ENCODE measurements at regions not wholly inside any gene's neighbourhood (a gene's known extent, or its start where the extent isn't known, plus 50 kb on each side); places are given as distances from the start of the nearest gene placed in this dataset.

DNA sequence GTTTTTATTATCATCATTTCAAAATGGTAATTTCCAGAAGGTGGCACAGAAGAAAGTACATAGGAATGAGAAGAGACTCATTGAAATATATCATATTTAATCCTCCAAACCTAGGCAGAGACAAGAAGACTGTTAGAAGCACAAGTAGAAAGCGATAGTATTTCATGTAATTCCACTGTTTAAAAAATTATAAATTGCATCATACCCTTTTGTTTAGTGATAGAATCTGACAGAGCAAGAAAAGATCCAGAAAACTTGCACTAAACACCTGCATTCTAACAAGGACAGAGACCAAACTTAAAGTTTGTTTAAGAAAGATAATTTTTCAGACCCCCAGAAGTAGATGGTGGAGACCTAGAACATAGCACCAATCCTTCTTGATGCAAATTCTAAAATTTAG lies 56.9 kb upstream of the CD96 start:
- H3K4me3 ChIP-seq (ENCODE audit: low read depth in 1 of 2, low read length in 2 of 2): no peak overlapping the region
- H3K9ac ChIP-seq (ENCODE audit: low read depth in 1 of 2, low read length in 2 of 2): no peak overlapping the region
- H3K27ac ChIP-seq (ENCODE audit: low read depth, low read length): no peak overlapping the region
- no peaks in the 10 kb centered on the region for H3K27me3 ChIP-seq (ENCODE audit: control insufficient read depth in 1 of 2, insufficient read depth in 2 of 2, low read length in 2 of 2)
- H3K4me1 ChIP-seq (ENCODE audit: control insufficient read depth in 1 of 2, insufficient read depth in 2 of 2, low read length in 2 of 2): no peaks in the 10 kb centered on the region
- H3K9me3 ChIP-seq (ENCODE audit: control insufficient read depth in 1 of 2, low read length in 2 of 2): no peaks in the 10 kb centered on the region
- no peaks in the 10 kb centered on the region for H3K36me3 ChIP-seq (ENCODE audit: control insufficient read depth in 1 of 2, insufficient read depth in 2 of 2, low read length in 2 of 2)

Data from duodenal mucosa (tissue), 2 donors.